Fibroblast of skin of back (primary cell): ENCODE measurements at regions not wholly inside any gene's neighbourhood (a gene's known extent, or its start where the extent isn't known, plus 50 kb on each side); places are given as distances from the start of the nearest gene placed in this dataset.

Experiments
- DNase-seq: peaks from one replicate; pipeline ENCODE4 v3.0.0-alpha.2; 2013

DNA sequence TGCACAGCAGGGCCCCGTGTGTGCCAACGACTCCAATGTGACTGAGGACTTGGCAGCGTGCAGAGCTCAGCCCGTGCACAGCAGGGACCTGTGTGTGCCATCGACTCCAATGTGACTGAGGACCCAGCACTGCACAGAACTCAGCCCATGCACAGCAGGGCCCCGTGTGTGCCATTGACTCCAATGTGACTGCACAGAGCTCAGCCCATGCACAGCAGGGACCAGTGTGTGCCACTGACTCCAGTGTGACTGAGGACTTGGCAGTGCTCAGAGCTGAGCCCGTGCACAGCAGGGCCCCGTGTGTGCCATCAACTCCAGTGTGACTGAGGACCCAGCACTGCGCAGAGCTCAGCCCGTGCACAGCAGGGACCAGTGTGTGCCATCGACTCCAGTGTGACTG, 347.8 kb upstream of the B3GAT1 start:
- DNase-seq: no peak

DNA sequence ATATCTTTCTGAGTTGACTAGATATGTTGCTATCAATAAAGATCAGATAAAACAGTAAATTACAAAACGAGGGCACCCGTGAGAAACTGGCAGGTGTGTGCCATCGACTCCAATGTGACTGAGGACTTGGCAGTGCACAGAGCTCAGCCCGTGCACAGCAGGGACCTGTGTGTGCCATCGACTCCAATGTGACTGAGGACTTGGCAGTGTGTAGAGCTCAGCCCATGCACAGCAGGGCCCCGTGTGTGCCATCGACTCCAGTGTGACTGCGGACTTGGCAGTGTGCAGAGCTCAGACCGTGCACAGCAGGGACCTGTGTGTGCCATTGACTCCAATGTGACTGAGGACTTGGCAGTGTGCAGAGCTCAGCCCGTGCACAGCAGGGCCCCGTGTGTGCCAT, 347.2 kb upstream of the B3GAT1 start:
- no peak for DNase-seq

DNA sequence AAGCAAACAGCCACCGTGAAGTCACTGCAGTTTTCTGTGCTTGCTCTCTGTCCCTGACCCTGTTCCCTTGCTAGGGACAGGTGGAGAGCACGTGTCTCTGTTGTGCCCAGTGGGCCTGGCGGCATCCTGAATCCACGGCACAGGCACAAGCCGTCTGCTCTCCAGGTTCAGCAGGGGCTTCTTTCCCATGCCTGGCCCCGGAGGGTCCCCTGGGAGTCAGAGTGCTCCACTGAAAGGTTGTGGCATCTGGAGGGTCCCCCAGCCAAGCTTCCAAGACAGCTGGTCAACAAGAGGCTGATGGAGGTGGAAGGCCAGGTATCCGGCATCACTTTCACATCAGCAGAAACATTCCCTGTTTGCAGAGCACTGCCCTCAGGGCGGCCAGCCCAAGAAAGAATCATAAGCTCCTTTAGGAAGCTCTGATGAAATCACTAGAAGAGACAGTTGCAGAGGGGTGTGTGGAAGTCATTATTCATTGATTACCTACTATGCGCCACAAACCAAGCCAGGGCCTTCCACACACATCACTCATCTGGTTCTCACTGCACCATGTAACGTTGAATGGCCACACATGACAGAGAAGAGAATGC, 346.4 kb upstream of the B3GAT1 start:
- no peak for DNase-seq

DNA sequence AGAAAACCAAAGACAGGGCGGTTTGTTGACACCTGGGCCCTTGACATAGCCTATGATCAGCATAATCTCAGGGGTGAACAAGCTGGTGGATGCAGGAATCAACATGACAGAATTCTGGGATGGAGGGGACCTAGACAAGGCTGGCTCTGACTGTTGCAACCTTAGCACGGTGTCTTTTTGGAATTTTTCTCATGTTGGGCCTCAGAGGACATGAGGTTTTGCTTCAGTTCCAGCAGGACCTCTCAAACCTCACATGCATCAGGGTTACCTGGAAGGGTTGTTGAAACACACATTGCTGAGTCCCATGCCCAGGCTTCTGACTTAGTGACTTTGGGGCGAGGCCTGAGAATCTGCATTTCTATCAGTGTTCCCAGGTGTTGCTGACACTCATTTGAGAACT, 345.6 kb upstream of the B3GAT1 start:
- no peak for DNase-seq

DNA sequence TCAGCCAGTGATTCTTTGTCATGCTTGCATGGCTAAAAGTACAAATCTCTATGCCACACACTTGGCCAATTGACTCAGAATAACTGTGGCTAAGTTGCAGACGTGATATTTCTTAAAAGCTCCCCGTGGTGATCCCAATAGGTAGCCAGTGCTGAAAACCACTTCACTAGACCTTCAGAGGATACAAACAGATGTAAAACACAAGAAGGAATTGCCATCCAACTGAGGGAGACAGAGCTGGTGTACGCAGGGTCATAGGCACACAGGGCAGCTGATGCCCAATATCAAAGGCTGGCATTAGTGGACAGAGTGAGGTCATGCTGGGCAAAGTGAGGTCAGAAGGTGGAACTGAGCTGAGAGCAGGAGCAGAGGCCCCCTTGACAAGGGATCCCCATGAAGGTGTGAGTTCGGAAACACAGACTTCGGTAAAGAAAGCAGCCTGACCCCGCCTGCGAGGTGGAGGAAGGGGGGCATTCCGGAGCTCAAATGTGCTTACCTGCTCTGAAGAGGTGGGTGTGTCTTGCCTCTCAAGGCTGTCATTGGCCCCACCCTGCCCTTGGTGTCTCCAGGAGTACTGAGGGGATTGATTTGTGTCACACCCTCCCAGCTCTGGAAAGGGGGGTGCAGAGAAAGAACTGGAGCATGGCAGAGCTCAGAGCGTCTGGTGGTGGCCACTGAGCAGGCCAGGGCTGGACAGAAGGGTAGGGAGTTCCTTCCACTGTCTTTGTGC, 344.9 kb upstream of the B3GAT1 start:
- DNase-seq: no peak

DNA sequence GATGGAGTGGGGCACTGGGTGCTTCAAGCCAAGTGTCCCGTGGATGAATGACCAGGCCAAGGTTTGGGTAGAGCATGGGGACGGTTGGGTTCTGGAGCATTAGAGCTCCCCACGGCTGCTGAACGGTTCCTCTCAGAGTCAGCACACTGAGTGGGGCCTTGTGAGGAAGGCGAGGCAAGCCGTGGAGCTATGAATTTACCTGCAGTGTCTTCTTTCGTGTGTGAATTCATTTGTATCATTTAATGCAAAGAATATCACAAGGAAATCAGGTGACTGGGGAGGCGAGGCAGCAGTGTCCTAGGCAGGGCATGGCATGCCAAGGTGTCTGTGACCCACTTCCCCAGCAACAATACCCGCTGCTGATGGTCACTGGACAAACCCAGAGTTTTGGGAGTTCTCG, 343.5 kb upstream of the B3GAT1 start:
- no peak for DNase-seq

DNA sequence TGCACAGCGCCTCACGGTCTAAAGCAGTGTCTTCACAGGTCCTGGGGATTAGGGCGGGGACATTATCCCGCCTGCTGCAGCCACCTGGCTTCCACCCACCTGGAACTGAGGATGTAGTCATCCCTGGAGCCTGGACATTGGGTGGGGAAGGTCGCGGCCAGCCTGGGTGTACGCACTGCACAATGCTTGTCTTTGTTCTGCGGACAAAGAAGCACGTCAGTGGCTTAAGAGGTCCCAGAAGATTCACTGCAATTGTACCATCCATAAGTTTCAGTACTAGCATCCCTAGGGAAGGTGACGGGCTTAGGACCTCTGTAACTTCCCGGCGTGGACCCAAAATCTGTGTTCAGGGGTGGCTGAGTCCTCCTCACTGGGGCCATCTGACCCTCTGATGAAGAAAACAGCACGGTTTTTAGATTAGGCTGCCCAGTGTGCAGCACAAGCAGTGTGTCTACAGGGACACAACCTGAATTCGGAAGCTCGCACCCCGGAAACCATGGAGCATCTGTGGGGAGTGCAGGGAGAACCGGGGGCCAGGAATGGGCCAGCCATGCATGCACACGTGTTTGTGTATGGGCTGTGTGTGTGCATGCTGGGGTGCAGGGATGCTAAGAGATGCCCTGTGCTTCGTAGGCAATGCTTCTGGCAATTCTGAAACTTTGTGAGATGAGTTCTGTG, 342.6 kb upstream of the B3GAT1 start:
- no peak for DNase-seq

DNA sequence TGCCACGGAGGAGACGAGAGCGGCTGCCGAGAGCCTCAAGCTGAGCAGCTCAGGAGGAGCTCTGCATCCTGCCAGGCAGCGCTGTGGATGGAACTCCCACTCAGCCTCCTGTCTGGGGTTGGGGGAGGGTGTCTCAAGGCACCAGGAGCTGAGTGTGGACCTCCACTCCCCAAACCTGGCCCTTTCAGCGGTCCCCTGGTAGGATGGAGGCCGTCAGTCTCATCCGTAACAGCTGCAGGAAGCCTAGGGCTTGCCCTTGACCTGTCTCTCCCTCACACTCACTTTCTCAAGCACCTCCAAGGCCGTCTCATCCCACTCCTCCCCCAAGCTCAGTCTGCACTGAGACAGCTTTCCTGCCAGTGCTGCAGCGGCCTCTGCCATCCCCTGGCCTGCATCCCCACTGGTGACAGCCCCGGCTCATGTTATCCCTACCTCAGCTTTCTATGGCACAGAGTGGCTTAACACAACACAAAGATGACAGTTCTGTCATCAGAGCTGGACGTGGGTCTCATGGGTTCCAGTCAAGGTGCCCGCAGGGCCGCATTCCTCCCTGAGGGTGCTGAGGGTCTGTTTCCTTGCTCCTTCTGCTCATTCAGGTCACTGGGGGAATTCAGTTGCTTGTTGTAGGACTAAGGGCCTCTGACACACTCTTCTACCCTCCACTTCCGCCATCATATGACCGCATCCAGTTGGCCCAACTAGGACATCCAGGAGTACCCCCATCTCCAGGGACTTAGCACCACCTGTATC, 341.9 kb upstream of the B3GAT1 start:
- DNase-seq: no peak

DNA sequence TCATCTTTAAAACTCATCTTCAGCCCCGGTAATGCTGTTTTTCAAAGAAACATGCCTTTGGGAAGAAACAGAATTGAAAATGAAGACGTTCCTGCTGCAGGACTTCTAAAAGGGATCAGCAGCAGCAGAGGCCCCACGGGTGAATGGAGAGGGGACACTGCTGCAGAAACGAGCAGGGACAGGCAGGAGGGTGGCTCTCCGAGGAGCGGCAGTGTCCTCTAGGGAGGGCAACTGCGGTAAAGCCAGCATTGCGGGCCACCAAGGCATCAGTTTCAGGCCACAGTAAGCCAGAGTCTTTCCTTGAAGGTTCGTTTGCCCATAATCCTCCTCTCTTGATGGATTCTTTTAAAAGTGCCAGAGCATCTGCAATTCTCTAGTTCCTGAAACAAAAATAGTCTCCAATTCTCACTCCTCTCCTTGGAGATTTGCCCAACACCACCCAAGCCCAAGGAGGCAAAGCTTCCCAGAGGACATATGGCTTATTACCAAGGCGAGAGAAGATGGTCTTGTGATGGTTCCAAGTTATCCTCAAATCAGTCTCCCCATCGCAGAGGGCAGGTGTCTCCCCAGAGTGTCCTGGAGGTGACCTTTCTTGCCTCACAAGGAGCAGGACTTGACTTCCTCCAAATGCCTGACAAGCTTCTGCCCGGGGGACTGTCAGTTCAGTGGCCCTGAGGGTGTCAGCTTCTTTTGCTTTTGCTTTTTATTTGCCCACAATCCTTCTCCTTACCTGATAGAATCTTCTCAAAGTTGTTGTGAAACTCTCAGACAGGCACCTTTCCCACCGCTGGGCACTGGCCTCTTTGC, 341.1 kb upstream of the B3GAT1 start:
- DNase-seq: no peak

DNA sequence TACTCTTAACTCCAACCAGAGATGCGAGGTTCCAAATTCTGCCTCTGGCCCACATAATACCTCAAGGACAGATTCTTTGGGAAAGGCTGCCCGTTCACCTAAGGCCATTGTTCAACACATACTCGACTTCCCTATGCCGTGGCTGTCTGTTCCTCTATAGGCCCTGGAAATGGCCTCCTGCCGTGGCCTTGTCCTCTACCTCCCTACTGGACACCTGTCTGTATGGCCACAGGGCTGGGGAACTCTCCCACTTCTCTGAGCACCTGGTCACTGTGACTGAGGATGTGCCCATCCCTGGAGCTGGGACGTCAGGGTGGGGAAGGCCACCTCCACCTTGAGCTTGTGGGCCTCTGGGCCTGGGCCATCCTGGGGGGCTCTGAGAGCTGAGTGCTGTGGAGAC, 340.5 kb upstream of the B3GAT1 start:
- DNase-seq: no peak

DNA sequence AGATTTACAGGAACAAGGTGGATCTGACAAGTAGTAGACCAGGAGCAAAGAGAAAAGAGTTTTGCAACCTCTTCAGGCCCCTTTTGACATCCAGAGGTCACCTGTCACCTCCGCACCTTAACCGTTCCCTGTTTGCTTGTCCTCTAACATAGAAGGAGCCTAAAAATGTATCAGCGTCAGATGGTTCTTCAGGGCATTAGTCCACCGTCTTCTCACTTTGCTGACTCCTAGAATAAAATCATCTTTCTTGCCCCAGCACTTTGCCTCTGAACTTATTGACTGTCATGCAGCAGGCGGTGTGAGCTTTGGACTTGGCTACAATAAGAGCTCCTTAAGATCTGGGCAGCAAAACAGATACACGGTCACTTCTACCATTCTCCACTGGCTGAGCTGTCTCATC, 339.7 kb upstream of the B3GAT1 start:
- DNase-seq: no peak

DNA sequence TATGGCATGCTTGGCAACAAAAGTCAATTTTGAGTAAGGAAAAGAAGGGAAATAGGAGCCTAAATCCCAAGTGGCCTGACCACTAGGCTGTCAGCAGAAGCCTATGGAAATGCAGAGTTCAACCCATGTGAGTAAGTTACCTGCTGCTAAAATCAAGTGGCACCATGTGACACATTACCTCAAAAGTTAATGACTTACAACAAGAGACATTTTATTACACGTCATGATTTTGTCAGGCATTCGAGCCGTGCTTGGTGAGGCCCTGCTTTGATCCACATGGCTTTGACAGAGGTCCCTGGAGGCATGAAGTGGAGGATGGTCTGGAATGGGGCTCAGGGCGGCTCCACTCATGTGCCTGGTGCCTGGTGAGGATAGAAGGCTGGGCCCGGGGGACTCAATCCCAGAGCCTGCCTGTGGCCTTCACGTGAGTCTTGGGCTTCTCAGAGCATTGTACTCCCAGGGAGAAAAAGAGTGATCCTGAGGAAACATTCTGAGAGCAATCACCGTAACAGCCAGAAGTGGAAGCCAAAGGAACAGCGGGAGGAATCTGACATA, 339.1 kb upstream of the B3GAT1 start:
- DNase-seq: no peak

DNA sequence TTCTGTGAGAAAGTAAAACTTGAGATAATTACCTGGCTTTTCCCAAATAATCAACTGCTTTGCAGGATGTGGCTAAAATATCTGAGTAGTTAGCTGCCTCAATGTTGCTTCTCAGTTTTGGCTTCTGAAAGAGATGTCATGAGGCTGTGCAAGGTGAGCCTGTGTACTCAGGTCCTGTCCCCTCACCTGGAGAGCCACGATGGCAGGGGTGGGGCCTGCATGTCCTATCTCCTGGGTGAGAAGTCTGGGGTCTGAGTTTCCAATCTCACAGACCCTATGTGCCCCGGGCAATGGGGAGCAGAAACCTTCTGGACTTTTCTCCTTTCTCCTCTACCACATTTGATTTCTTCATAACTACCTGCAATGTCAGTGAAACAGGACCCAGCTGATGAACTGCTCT, 338.6 kb upstream of the B3GAT1 start:
- no peak for DNase-seq

DNA sequence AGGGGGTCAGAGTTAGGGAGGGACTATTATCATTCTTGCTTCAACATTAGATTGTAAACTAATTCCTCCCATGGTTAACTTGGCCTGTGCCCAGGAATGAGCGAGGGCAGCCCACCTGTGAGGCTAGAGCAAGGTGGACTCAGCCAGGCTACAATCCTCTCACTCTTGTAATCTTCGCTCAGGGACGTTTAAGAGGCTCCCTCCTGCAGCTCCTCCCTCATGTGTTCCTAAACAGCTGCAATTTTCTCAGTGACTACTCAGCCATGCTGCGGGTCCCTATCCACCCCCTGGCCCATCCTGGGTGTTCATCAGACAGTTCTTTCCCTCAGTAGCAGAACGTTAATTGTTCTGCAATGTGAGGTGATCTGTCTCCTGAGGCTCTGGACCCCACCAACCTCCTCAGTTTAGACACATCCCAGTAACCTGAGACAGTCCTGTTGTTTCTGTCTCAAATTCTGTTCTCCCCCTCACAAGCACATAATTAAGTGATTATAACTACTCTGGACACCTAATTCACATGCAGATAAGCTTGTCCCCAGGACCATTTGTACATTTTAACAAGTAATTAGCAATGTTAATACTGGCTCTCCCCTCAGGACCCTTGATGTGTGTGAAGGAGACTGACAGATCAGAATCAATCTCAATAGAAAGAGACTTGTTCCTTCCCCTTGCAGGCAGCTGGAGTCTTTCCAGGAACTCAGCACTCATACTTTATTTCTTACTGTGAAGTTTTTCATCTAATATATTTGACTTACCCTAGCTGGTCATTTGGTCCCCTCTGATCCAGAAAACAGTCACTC, 337.2 kb upstream of the B3GAT1 start:
- no peak for DNase-seq

DNA sequence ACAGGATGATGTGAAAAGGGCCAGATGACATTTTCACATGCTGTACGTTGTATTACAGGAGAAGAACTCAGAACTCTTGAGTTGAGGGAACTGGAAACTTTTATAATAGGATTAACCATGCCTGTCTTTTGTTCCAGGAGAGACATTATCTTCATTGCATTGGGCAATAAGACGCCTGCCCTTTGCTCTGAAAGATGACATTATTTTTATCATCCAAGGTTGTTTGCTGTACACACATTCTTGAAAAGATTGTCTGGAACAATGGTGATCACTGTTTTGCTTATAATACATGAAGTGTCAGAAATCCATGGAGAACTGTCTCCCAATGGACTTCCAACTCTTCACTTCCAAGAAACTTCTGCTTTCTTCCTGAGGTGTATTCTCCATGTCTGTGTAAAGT, 334.6 kb upstream of the B3GAT1 start:
- no peak for DNase-seq

DNA sequence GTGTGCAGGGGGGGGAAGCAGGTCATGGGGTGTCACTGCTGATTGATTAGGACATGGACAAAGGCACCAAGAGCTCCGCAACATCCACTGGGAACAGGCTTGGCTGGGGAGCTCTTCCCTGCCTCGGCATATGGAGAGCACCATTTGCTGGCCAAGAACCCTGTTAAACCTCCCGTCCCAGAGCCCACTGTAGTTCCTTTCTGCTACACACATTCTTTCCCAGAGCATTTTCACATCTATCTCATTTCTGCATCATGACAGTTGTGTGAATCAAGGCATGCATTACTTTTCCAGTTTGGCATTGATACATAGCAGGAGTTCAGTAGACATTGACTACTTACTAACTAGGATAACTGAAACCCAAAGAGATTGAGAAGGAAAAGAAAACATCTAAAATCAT, 333.4 kb upstream of the B3GAT1 start:
- no peak for DNase-seq

DNA sequence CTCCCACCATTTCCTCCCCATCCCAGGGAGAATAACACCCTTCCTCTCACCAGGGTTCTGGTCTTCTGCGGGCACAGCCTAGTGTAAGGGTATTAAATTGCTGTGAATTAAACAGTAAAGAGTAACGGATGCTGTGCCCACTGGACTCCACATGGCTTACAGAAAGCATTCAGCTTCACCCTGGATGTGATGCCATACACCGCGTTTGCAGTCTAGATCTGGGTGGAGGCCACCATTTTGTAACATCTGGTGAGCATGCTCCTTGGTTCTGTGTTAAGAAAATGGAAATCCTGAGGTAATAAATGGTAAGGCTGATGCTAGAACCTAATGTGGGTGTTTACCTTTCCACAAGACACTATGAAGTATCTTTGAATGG, 331.8 kb upstream of the B3GAT1 start:
- no peak for DNase-seq

DNA sequence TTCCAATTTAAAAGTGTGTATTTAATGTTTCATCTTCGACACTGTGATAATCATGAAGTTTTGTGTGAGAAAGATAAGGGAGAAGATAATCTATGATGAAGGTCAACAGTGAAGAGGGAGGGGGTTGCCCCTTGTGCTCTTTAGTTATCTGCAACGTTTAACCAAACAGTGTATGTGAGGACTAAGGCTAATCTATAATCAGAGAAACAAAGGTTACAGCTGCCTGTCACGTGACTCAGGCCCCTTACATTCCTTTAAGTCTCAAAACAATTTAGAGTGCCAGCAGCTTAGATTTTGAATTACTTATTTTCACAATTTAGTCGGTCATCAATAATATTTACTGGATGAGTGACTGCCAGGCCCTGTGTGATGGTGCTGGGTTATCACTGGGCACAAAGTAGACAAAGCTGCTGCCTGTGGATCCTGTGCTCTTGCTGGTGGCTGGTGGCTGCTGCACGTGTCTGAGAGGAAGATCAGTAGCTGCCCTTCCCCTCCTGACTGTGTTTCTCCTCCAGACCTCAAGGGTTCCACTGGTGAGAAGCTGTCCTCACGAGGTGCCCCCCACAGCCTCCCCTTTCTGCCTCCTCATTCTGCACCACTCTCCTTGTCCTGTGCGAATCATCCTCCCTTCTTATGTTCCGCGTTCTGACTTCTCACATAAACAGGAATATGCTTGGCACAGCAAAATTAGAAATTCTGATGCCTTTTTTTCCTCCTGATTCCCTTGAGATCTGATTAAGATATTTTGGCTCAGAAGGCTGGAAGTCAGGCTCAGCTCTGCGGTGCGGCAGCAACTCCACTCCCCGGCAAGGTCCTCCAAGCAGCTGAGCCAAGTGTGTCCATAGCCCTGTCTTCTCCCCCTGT, 331.1 kb upstream of the B3GAT1 start:
- DNase-seq: peak; percentile 12

DNA sequence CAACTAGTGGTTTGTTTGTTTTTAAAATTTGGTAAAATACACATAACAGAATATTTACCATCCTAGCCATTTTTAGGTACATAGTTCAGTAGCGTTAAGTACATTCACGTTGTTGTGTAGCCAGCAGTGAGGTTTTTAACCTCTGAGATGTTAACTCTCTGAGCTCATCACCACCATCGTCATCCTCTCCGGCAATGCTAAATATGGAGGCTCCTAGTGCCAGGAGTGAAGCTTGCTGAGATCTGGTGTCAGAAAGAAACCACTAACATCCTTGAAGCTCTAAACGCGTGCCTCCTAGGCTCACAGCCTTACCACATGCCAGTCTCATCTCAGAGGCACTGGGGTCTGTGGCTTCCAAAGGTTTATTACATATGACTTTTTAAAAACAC, 330.2 kb upstream of the B3GAT1 start:
- DNase-seq: peak; percentile 66

DNA sequence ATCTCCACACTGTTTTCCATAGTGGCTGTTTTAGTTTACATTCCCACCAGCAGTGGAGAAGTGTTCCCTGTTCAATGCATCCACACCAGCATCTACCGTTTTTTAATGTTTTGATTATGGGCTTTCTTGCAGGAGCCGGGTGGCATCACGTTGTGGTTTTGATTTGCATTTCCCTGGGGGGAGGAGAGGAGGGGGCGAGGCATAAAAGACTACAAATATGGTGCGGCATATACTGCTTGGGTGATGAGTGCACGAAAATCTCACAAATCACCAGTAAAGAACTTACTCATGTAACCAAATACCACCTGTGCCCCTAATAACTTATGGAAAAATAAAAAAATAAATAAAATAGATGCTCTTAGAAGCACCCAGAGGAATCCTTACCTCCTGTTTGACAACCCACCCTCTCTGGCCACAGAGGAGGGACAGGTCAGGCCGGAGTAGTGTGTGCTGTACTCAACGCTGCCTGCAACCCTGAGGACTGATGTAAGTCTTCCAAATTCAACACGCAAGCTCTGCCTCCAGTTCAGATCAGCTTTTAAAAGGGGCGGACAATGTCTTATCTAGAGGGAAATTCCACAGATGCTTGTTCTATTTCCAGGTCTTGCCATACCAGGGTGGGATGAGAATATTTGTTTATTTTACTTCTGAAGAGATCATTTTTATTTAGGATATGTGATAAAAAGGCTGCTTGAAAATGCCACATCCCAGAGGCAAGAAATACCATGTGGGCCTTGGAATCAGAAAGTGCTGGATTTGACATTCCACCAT, 329.6 kb upstream of the B3GAT1 start:
- DNase-seq: peak; percentile 70
